BJ (cell line): ENCODE measurements at regions not wholly inside any gene's neighbourhood (a gene's known extent, or its start where the extent isn't known, plus 50 kb on each side); places are given as distances from the start of the nearest gene placed in this dataset.

Source experiments
- CTCF ChIA-PET: fragments of 350-600 bp; formaldehyde crosslinking; extraction: SDS; loops from one replicate; lab custom pipeline; 2021; ENCODE audit warnings: antibody characterized with exemption, inconsistent platforms; lab: Yijun Ruan, JAX
- POLR2A ChIA-PET: fragments of 300-600 bp; sonication (Branson Sonifier 250); formaldehyde crosslinking; extraction: SDS; loops from one replicate; lab custom pipeline; 2021; ENCODE audit warnings: antibody characterized with exemption; lab: Charles Lee
- DNase-seq: peaks from one replicate; pipeline ENCODE4 v3.0.0-alpha.2; 2011; ENCODE audit warnings: low read depth
- H3K27me3 ChIP-seq: 2 replicates; pipeline ENCODE4 v1.6.0; 2011; ENCODE audit warnings: low read length; ENCODE audit not compliant: control insufficient read depth, insufficient read depth
- H3K36me3 ChIP-seq: 2 replicates; pipeline ENCODE4 v1.5.1; 2011; ENCODE audit warnings: low read length; ENCODE audit not compliant: control insufficient read depth, insufficient read depth
- H3K4me3 ChIP-seq: 2 replicates; pipeline ENCODE4 v1.5.1; 2011; ENCODE audit warnings: low read depth, mild to moderate bottlenecking, control low read depth, low read length
- CTCF ChIP-seq: IDR thresholded peaks from 2 replicates; pipeline ENCODE4 v1.5.1; 2011; ENCODE audit warnings: low read depth, mild to moderate bottlenecking, control low read depth, inconsistent platforms, low read length, moderate library complexity; ENCODE audit not compliant: insufficient read depth

DNA sequence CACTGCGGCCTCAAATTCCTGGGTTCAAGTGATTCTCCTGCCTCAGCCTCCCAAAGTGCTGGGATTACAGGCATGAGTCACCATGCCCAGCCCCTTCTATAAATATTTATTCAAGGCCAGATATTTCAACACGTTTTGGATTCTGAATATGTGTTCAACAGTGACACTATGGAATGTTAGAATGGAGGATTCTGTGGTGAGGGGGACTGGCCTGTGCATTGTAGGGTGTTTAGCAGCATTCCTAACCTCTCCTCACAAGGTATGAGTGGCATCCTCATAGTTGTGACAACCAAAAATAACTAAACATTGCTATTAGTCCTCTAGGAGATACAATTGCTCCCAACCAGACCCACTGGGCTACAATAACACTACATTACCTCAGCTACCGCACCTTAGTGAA is 104.0 kb upstream of the ATP10A start:
- Histone ChIP-seq H3K4me3 (no peak overlapping the region), H3K36me3 (no peaks in the 10 kb centered on the region), H3K27me3 (no peaks in the 10 kb centered on the region)
- DNase-seq, result no peak
- ChIA-PET POLR2A (no interaction called here), CTCF (interaction anchor here (0.6 kb wide), 1 partner anchor 11 kb away, joined by 3 read pairs; no protein-coding TSS in a partner anchor)
- TF ChIP-seq CTCF, result no peak

GRCh38 chr15:25965326-25965725 is 102.2 kb upstream of the ATP10A start:
- ChIA-PET POLR2A (no interaction called here), CTCF (no interaction called here)
- Histone ChIP-seq H3K36me3 (no peaks in the 10 kb centered on the region), H3K4me3 (no peak overlapping the region), H3K27me3 (no peaks in the 10 kb centered on the region)
- no peak for DNase-seq
- TF ChIP-seq CTCF, result no peak

GRCh38 chr15:25960273-25960672 is 97.1 kb upstream of the ATP10A start:
- no peak for TF ChIP-seq CTCF
- Histone ChIP-seq H3K4me3 (no peak overlapping the region), H3K27me3 (no peaks in the 10 kb centered on the region), H3K36me3 (no peaks in the 10 kb centered on the region)
- CTCF ChIA-PET, result no interaction called here
- no peak for DNase-seq
- POLR2A ChIA-PET, result no interaction called here

- CTCF ChIA-PET, result no interaction called here
- H3K36me3 ChIP-seq, result no peaks in the 10 kb centered on the region
- TF ChIP-seq CTCF, result no peak
Measured at GRCh38 chr15:25959100-25959499, 96.0 kb upstream of the ATP10A start.

DNA sequence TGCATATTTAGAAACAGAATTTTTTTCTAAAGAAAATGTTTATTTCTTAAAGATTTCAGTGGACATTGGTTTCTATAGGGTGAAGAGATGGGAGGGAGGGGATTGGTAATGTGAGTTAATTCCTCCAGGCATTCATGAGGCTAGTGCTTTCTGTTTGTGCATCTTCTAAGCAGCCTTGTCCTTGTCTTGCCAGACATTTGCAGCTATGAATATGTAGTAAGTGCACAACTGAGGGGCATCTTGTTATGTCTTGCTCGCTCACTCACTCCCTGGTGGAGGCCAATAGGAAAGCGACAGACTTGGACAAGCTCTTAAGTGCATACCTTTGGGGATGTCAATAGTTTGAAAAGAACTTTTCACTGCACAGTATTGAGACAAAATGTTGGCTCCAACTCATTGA is 92.5 kb upstream of the ATP10A start:
- Histone ChIP-seq H3K36me3 (no peaks in the 10 kb centered on the region), H3K27me3 (no peaks in the 10 kb centered on the region; the same call in 1 of the 2 replicates), H3K4me3 (no peak overlapping the region)
- TF ChIP-seq CTCF, result no peak
- ChIA-PET POLR2A (no interaction called here), CTCF (no interaction called here)
- DNase-seq, result no peak

More at GRCh38 chr15:25959100-25959499, 96.0 kb upstream of the ATP10A start:
- Histone ChIP-seq H3K27me3 (no peaks in the 10 kb centered on the region; the same call in 1 of the 2 replicates), H3K4me3 (no peak overlapping the region)
- POLR2A ChIA-PET, result no interaction called here
- no peak for DNase-seq
